Hypothalamus (tissue), 51 donors: ENCODE measurements at regions not wholly inside any gene's neighbourhood (a gene's known extent, or its start where the extent isn't known, plus 50 kb on each side); places are given as distances from the start of the nearest gene placed in this dataset.
"Not testable (repeated sequence)": the region's sequence is repeated elsewhere in the genome, so short reads cannot be mapped to it uniquely, and the experiment has no call there.

ENCODE experiments used
- DNase-seq, 51 donors: peaks; one replicate each; lab custom pipeline; 2025; lab: John Stamatoyannopoulos, UW

DNA sequence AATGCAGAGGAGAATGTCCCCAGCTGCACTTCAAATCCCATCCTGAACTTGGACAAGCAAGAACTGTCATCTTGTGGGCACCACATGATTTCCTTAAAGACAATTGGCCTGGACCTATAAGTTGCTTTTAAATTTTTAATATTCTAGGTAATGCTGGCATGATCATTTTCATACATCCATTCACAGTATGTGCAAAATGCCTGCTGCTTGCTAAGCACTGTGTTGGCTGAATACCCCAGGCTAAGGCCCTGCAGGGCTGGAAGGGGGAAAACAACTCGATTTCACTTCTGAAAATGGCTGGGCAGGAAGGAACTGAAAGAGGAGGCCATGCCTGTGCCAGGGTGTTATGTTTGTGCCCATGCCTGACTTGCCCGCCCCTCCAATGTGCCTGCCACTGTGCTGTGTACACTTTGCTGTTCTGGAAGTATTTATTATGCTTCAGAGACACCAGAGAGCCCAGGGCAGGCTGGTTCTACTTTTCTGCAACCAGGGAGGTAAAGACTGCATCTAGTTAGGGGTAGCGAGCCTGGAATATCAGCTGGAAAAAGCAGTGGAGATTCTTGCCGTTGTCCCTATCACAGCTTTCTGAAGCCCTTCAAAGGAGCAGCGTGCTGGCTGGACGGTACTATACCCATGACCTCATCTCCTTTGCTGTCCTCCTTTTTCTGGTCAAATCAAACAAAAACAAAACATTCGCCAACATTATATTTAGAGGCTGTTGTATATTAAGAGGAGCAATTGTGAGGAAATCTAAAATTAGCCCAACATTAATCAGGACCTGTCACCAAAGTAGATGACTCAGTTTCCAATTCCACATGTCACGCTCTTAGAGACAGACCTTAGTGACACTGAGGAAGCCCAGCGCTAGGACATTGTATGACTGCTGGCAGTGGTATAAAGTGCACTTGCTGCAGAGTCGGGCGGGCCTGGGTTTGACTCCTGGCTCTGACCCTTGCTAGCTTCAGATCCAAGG lies 158.1 kb downstream of the DDX1 start:
- no peak for DNase-seq

DNA sequence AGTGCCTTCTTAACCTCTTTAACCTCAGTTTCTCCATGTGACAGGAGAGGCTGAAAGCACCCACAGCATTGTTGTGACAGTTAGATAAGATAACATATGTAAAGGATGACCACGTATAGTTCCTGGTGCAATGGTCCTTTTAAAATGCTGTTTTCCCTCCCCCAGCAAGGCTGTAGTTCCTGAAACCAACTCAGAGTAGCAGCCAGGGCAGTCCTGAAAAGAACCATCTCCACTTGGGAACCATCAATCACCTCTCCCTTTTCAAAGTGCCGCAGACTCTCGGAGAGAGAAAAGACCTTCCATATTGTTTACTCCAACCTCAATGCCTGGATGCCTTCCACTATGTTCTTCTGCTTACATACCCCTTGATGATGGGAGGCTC lies 158.8 kb downstream of the DDX1 start:
- DNase-seq = no peak

DNA sequence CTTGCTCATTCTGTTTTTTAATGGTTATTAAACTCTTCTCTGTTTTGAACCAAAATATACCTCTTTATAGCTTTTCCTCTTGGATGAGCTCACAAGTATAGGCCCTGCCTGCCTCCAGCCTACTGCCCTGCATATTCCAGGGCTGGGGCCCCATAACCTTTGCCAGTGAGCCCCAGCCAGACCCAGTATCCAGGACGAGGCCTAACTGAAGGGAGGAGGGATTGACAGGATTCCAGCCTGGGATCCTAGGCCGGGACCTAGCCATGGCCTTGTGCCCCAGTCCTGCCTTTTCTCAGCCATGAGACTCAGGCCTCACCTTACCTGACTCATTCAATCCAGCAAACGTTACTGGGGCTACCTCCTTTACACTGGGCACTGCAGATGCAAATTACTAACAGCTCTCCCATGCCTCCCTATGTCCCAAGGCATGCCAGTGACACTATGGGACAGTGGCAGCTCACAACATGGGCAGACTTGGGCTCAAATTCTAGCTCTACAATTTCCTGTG lies 159.2 kb downstream of the DDX1 start:
- DNase-seq = no peak

DNA sequence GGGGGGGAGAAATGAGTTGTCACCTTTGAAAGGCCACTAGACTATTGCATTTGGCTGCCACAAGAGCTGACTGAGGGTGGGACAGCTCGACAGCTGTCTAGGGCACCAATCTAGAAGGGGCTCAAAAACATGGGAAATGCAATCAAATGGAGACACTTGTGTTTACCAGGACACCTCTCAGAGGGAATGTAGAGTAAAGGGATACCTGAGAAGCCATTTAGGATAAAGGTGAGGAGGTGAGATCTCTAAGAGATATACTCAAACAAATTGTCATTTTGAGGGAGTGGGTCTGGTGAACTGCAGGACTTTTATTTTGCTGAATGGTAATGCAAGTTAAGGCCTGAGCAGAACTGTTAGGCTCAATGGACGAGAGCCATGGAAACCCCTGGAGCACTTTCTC lies 159.8 kb downstream of the DDX1 start:
- no peak for DNase-seq

DNA sequence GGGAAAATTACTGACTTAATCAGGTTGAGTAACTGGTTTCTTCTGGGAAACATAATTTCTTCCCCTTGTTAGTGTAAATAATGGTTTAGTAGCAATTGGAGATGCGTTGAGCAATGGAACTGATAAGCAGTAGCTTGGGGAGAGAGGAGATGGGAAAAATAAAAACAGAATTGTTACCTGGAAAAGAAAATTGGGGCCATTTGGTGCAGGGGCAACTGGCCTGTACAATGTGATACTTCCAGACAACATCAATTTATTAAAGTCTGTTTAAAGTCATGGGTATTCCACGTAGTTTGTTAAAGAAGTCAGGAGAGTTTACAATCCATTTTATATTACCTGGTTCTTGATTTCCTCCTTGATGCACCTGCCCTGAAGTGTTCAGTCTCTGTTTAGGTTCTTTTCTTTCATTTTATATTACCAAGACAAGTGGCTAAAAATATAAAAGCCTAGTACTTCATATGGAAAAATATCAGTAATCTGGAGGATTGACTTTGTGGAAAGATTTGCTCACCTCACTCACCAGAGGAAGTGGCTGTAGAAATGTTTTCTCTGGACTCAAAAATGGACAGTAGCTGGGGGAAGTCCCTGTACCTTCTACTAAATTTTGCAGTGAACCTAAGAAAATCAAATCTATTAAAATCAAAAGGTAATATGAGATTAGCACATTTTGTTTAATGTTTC lies 161.0 kb downstream of the DDX1 start:
- DNase-seq = no peak

DNA sequence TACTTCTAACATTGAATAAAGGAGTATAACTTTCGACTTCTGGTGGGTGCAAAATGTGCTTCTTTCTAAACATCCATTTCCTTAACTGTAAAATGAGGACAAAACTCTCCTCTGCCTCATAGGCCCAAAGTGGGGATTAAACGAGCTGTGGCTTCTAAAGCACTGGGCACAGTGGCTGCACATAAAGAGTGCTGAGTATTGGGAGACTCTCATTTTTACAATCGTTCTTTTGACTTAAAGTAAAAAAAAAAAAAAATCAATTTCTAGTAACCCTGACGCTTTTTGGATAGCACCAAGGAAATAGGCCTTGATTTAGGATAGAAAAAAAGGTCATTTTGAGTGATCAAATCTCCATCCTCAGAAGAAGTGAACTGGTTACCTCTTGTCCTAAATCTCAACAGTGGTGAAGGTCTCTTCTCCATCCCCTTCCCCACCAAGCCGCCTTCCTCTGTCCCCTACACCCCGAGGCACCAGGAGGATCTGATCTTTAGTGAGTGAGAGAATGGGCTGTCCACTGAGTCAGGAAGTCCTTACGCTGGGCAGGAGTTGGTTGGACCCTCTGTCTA lies 161.6 kb downstream of the DDX1 start:
- no peak for DNase-seq

DNA sequence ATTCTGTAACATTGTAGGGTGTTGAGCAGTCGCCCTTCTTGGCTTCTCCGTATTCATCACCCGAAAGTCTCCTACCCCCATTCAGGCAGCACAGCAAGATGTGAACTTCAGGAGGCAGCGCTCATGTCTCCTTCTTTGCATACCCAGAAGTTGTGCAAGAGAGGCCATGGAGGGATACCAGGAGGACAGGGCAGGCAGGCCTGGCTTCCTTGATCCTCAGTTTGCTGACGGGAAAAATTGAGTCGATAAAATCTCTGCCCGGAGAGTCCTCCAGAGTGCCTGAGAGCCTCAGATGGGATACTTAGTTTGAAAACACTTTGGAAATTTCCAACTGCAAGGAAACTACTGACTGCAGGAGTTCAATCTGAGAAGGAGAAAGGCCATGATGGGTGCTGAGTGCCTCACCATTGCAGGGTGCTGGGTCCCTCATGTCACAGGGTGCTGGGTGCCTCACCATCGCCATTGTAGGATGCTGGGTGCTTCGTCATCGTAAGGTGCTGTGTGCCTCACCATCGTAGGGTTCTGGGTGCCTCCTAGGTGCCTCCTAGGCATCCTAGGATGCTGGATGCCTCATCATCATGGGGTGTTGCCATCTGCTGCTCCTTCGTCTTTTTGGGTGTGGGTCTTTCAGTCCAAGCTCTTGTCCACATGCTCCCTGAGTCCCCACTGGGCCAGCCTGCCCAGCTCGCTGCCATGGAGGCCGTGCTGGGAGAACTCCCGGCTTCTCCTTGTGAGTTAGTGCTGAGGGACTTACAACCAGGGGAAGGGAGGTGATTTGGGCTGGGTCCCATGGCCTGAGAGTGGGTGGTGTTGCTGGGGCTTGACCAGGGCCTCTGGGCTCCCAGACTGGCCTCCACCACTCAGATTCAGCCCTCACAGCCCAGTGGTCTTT lies 162.4 kb downstream of the DDX1 start:
- no peak for DNase-seq

DNA sequence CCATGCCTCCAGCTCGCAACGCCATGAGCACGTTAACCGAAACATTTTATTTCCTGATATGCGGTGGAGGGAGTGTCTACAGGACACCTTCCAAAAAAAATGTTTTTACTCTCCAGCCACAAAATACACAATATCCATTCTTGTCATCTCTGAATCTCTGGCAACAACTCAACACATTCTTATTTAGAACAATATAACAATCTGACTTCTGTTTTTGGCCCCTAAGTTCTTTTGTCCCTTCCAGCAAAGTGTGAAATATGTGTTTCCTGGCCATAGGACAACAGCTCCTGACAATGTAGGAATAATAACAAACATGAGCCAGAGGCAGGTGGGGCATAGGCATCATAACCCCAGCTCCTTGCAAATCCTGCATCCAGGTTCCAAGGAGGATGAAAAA lies 163.0 kb downstream of the DDX1 start:
- no peak for DNase-seq

DNA sequence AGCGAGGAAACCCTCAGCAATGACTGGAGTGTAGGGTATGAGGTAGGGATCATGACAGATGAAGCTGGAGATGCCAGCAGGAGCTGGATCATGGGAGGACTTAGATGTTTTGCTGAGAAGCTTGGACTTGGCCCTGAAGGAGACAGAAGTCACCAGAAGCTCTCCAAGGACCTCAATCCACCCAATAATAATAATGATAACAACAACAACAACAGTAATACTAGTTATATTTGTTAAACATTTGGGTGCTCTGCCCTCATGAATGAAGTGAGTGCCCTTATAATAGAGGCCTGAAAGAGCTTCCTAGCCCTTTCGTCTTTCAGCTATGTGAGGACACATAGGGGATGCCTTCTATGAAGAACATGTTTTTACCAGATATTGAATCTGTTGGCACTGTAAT lies 163.9 kb downstream of the DDX1 start:
- no peak for DNase-seq

DNA sequence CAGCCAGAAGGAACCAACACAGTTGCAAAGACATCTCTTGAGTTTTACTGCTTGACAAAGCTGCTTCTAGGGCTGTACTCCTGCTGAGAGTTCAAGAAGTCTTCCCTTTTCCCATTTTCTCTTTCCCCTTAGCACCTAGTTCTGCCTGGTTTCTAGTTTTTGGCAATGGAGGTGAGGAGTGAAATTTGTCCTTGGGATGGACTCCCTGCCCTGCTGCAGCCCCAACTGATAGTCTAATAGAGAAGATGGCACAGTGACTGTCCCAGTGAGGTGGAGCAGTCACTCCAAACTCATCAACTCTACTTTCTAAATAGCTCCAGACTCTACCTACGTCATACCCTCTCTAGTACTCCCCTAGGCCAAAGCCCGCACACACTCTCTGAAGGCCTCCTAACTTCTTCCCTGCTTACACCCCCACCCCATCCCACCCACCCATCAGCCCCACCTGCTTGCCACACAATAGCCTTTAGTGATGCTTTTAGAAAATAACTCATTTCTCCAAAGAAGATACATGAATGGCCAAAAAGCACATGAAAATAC lies 164.4 kb downstream of the DDX1 start:
- DNase-seq = no peak

DNA sequence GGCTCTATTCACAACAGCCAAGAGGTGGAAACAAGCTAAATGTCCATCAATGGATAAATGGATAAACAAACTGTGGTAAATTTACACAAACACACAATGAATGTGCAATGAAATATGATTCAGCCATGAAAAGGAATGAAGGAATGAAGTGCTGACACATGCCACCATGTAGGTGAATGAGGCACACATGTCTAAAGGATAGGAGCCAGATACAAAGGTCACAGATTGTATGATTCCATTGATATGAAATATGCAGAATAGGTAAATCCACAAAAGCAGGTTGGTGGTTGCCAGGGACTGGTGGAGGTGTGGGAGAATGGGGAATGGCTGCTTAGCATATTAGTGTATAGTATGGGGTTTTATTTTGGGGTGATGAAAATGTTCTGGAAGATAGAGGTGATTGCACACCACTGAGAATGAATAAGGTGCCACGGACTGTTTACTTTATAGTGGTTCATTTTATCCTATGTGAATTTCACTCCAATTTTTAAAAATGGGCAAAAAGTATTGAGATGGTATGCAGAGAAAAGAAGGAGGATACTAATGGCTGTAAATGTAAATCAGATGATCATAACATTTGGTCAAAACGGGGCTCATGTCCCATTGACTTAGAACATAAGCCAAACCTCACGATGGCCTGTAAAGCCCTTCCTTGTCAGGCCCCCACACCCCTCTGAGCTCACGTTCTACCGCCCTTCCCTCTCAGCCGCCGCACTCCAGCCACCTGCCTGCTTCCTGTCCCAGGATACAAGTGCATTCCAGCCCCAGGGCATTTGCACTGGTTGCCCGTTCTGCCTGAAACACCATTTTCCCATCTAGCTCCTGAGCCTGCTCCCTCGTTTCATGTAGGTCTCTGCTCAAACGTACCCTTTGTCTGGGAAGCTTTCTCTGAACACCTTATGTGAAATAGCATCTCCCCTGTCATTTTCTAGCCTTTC lies 165.5 kb downstream of the DDX1 start:
- DNase-seq = no peak

DNA sequence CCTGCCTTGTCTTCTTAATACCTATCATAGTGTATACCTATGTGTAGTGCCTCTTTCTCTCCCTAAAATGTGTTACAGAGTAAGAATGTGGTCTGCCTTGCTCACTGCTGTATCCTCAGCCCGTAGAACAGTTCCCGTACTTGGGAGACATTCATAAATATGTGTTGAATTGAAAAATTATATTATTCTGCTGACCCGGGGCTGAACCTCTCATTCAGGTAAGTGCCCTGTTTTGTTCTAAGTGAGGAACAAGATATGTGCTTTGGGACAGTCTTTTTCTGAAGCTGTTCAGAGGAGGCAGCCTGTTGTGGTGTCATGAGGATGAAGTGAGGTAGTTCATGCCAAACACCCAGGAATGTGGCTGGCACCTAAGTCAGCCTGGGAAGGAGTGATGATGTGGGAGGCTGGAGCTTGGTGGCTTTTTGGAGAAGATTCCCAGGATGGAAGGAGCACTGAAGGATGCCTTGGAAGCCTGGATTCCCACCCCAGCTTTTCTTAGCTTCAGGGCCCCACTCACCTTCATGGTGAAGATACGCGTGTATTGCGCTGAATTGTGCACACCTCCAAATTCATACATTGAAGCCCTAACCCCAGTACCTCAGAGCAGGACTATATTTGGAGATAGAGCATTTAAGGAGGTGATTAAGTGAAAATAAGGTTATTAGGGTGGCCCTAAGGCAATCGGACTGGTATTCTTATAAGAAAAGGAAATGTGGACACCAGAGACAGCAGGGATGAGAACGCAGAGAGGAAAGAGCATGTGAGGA lies 166.3 kb downstream of the DDX1 start:
- no peak for DNase-seq

DNA sequence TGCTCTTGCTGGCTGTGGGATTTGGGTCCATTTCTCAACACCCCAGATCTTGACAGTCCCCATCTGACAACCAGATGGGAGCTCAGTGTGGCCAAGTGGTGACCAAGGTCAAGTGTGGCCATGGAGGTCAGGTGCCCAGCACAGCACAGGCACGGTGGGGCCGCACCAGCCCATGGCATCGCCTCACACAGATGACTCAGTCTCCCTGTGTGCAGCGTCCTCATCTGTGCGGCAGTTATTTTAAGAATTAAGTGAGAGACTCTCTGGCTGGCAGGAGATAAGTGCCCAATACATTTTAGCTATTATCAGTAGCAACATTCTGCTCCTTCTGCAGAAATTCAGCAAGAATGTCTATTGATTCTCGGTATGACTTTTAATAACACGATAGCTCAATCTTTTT lies 167.2 kb downstream of the DDX1 start:
- no peak for DNase-seq

DNA sequence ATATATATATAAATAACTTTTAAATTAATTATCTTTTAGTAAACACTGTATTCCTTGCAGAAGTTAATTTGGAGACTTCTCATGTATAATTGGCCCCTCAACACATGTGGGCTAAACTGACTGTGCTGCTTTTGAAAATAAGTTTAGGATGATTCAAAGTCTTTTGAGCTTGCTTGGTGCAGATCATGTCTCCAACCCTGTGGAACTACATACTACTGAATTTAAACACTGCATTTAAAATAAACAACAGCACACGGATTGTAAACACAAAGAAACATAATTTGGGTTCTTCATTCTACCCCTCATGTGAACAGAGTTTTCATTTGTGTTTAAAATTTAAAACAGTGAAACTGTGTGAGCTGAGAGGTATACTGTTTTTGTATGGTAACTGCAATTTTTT lies 167.7 kb downstream of the DDX1 start:
- no peak for DNase-seq

DNA sequence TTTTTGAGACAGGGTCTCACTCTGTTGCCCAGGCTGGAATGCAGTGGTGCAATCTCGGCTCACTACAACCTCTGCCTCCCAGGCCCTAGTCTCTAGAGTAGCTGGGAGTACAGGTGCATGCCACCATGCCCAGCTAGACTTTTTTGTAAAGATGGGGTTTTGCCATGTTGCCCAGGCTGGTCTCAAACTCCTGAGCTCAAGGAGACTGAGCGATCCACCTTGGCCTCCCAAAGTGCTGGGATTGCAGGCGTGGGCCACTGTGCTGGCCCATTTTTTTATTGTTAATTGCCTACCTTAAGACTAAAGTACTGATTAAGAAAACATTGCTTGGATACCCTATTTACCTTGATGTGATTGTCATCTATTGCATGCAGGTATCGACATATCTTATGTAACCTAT lies 168.1 kb downstream of the DDX1 start:
- DNase-seq = not testable (repeated sequence)

DNA sequence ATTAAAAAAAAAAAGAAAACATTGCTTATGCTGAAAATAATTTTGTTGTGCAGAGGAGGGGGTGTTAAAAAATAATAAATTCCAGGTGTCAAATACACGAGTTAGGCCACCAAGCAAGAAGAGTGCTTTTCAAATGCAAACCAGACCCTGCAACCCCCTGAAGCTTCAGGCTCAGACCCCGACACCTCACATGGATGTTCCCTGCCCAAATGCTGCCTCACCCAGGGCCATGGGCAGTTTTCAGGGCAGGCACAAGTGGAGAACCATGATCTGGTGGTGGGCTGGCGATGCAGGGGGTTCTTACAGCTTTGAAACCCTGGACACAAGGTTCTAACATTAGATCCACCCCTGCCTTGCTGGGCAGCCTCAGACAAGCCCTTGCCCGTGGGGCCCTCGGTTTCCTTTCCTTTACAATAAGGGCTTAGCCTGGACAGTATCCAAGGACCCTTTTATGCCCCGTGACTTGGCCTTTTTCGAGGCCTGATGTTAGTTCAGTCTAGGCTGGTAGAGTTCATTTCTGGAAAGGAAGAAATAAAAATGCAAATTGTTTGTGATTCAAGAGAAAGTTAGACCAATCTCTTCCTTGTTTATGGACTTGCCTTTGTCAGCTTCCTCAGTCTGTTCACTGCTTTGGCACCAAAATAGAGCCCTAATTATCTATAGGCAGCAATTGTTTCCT lies 168.7 kb downstream of the DDX1 start:
- DNase-seq = no peak

DNA sequence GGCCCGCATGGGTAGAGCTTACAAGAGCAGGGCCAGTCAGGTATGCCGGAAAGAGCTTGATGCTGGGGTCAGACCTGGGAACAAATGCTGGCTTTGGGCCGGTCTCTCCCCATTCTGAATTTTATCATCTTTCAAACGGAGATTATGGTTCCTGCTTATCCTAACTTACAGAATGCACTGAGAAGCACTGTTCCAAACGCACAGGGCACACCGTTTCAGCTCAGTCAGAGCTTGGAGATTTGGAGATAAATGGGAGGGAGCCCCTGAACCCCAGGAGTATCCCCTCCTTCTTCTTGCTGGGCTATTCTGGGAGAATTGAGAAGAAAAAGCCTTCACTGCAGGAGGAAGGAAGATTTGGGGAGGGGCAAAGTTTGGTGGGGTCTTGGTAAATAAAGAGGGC lies 169.4 kb downstream of the DDX1 start:
- no peak for DNase-seq

DNA sequence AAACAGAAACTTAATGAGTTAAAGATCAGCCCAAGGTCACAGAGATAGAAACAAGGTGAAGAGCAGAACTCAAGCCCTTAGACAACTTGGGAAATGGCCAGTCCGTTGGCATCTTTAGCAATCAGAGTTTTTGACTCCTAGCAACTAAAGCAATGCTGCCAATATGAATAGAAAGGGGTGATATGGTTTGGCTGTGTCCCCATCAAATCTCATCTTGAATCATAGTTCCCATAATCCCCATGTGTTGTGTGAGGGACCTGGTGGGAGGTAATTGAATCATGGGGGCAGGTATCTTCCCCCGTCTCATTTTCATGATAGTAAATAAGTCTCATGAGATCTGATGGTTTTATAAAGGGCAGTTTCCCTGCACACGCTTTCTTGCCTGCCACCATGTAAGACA lies 170.2 kb downstream of the DDX1 start:
- no peak for DNase-seq
